Osteocyte (in vitro differentiated cells): ENCODE measurements at regions not wholly inside any gene's neighbourhood (a gene's known extent, or its start where the extent isn't known, plus 50 kb on each side); places are given as distances from the start of the nearest gene placed in this dataset.

Source experiments
- DNase-seq: peaks from one replicate; pipeline ENCODE4 v3.0.0; 2021; ENCODE audit warnings: mixed read lengths; ENCODE audit not compliant: unreplicated experiment; ENCODE audit errors: extremely low spot score
- H3K27ac Mint-ChIP-seq: one replicate; pipeline ENCODE4 v1.8.0; 2021; ENCODE audit warnings: mild to moderate bottlenecking, mixed read lengths; ENCODE audit not compliant: unreplicated experiment
- H3K27me3 Mint-ChIP-seq: one replicate; pipeline ENCODE4 v1.8.0; 2021; ENCODE audit warnings: mixed read lengths; ENCODE audit not compliant: unreplicated experiment
- H3K36me3 Mint-ChIP-seq: one replicate; pipeline ENCODE4 v1.8.0; 2021; ENCODE audit warnings: mixed read lengths; ENCODE audit not compliant: unreplicated experiment
- H3K4me1 Mint-ChIP-seq: one replicate; pipeline ENCODE4 v1.8.0; 2021; ENCODE audit warnings: mixed read lengths; ENCODE audit not compliant: unreplicated experiment
- H3K4me3 Mint-ChIP-seq: one replicate; pipeline ENCODE4 v1.8.0; 2021; ENCODE audit warnings: mild to moderate bottlenecking, moderate library complexity, mixed read lengths; ENCODE audit not compliant: unreplicated experiment
- H3K9me3 Mint-ChIP-seq: one replicate; pipeline ENCODE4 v1.8.0; 2021; ENCODE audit warnings: mixed read lengths; ENCODE audit not compliant: unreplicated experiment
- TF ChIP-seq, protein P1 (sequence below): fragments of 200-600 bp; sonication (generic); IDR thresholded peaks from 2 replicates; pipeline ENCODE4 v1.5.0; 2021; ENCODE audit warnings: antibody characterized with exemption, mild to moderate bottlenecking, moderate library complexity

DNA sequence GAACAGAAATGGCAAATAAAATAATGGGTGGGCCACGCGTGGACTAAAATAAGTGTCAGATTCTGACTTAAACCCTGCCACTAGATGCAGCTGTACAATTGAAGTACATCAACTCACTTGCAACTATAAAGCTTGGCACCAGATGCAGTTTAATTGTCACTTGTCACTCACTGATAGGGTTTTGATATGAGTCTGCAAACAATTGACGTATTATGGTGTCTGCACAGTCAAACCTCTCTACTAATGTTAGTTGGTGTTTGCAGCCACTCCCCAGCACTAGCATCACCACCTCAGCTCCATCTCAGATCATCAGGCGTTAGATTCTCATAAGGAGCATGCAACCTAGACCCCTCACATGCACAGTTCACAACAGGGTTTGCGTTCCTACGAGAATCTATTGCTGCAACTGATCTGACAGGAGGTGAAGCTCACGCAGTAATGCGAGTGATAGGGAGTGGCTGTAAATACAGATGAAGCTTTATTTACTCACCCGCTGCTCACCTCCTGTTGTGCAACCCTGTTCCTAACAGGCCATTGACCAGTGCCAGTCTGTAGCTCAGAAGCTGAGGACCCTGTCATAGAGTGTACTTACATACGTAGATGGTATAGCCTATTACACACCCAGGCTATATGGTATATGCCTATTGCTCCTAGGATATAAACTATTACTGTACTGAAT, 72.1 kb upstream of the SEMA6A start:
- no peak for DNase-seq
- no peaks in the 10 kb centered on the region for H3K27me3 Mint-ChIP-seq
- H3K27ac Mint-ChIP-seq, result no peak overlapping the region
- H3K4me3 Mint-ChIP-seq, result no peak overlapping the region
- TF ChIP-seq, protein P1, sequence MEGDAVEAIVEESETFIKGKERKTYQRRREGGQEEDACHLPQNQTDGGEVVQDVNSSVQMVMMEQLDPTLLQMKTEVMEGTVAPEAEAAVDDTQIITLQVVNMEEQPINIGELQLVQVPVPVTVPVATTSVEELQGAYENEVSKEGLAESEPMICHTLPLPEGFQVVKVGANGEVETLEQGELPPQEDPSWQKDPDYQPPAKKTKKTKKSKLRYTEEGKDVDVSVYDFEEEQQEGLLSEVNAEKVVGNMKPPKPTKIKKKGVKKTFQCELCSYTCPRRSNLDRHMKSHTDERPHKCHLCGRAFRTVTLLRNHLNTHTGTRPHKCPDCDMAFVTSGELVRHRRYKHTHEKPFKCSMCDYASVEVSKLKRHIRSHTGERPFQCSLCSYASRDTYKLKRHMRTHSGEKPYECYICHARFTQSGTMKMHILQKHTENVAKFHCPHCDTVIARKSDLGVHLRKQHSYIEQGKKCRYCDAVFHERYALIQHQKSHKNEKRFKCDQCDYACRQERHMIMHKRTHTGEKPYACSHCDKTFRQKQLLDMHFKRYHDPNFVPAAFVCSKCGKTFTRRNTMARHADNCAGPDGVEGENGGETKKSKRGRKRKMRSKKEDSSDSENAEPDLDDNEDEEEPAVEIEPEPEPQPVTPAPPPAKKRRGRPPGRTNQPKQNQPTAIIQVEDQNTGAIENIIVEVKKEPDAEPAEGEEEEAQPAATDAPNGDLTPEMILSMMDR, result no peak
- peaks cover 1% of the 10 kb centered on the region for H3K4me1 Mint-ChIP-seq
- no peaks in the 10 kb centered on the region for H3K9me3 Mint-ChIP-seq
- no peaks in the 10 kb centered on the region for H3K36me3 Mint-ChIP-seq

DNA sequence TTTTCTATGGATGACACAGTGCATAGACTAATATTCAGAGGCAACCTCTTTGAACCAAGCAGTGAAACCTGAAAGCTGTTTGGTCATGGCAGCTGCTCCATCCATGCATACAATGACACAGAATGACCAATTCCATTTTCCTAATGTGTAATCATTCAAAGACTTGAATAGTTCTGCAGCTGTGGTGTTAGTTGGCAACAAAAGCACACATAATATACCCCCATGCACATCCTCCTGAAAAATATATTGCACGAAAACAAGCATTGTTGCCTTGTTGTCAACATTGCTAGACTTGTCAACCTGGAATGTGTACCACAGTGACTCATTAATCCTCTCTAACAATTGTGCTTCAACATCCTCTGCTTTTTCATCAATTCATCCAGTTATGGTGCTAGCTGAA, 71.0 kb upstream of the SEMA6A start:
- TF ChIP-seq, protein P1, result no peak
- H3K27me3 Mint-ChIP-seq, result no peaks in the 10 kb centered on the region
- no peaks in the 10 kb centered on the region for H3K36me3 Mint-ChIP-seq
- no peak overlapping the region for H3K4me3 Mint-ChIP-seq
- DNase-seq, result no peak
- H3K9me3 Mint-ChIP-seq, result no peaks in the 10 kb centered on the region
- no peaks in the 10 kb centered on the region for H3K4me1 Mint-ChIP-seq
- no peak overlapping the region for H3K27ac Mint-ChIP-seq

DNA sequence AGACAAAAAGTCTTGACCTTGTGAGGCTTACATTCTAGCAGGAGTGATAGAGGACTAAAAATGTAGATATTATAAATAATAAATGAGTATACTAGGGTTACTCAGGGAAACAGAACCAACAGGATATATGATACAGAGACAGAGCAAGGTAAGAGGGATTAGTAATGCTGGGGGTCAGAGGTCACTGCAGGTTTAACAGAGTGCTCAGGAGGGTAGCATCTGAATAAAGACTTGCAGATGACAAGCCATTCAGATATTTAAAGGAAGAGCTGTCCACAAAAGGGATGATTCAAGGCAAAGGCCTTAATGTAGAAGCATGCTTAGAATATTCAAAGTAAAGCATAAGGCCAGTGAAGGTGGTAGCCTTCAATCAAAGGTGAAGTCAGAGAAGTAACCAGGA, 65.6 kb upstream of the SEMA6A start:
- TF ChIP-seq, protein P1, result no peak
- Mint-ChIP-seq H3K4me1 (no peaks in the 10 kb centered on the region), H3K36me3 (no peaks in the 10 kb centered on the region), H3K27ac (no peak overlapping the region), H3K4me3 (no peak overlapping the region), H3K27me3 (no peaks in the 10 kb centered on the region), H3K9me3 (no peaks in the 10 kb centered on the region)
- no peak for DNase-seq

DNA sequence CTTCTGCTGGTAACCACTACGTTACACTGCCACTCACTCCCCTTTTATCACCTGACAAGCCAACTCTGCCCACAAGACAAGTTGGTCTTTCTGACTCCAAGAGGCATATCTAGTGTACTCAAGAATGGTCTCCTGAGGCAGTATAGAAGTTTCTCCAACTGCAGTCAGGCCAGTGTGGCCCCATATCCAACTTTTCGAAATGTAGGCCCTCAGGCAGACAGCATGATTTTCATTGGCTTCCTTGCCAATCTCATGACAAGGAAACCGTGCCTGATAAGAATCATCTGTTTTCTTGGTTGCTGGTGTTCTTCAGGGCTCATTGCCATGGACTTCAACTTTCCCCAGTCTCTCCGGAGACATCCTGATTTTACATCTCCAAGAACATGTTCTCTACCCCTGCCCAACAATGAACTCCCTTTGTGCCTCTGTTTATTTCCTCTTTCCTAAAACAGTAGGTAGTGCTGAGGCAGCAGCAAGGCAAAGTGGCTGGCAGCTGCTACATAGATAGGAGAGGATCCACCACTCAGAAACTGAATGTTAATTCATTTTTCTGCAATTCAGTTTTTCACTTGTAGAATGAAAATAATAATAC, 62.6 kb upstream of the SEMA6A start:
- TF ChIP-seq, protein P1, result no peak
- Mint-ChIP-seq H3K27ac (no peak overlapping the region), H3K4me3 (no peak overlapping the region), H3K9me3 (no peaks in the 10 kb centered on the region), H3K4me1 (no peaks in the 10 kb centered on the region), H3K27me3 (no peaks in the 10 kb centered on the region), H3K36me3 (no peaks in the 10 kb centered on the region)
- DNase-seq, result no peak

DNA sequence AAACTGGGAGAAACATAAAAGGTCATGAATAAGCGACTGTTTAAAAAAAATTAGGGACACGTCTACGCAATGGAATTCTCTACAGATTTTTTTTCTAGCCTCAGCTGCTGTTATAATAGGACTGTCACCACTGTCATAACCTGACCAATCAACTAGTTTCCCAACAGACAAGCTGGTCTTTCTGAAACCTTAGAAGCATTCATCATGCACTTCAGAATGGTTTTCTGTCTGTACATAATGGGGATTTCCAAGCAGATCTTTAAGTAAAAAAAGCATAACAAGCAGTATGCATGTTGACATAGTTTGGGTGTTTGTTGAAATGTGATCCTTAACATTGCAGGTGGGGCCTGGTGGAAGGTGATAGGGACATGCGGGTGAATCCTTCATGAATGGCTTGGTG, 58.3 kb upstream of the SEMA6A start:
- Mint-ChIP-seq H3K27ac (no peak overlapping the region), H3K36me3 (no peaks in the 10 kb centered on the region), H3K4me1 (no peaks in the 10 kb centered on the region), H3K9me3 (no peaks in the 10 kb centered on the region), H3K4me3 (no peak overlapping the region), H3K27me3 (no peaks in the 10 kb centered on the region)
- TF ChIP-seq, protein P1, result no peak
- DNase-seq, result no peak
